ENCODE measurements at regions not wholly inside any gene's neighbourhood (a gene's known extent, or its start where the extent isn't known, plus 50 kb on each side); places are given as distances from the start of the nearest gene placed in this dataset.
"Not testable (repeated sequence)": the region's sequence is repeated elsewhere in the genome, so short reads cannot be mapped to it uniquely, and the experiment has no call there.

GRCh38 chr3:106530367-106530766 is 661.6 kb upstream of the CBLB start:
- Histone ChIP-seq H3K27me3 (no peaks in the 10 kb centered on the region), H3K4me1 (no peaks in the 10 kb centered on the region), H3K9me3 (peaks cover 0 to 7% (median 0%) of the 10 kb centered on the region in 4 donors), H3K36me3 (no peaks in the 10 kb centered on the region), H3K4me3 (no peak overlapping the region), H3K27ac (no peak overlapping the region)
- WGBS, 2 donors = 74 to 80% methylated on average over 1 of the region's 1 CpG
- no peak for TF ChIP-seq POLR2A (IDR thresholded peaks at IDR 0.05)
- TF ChIP-seq, protein P1, sequence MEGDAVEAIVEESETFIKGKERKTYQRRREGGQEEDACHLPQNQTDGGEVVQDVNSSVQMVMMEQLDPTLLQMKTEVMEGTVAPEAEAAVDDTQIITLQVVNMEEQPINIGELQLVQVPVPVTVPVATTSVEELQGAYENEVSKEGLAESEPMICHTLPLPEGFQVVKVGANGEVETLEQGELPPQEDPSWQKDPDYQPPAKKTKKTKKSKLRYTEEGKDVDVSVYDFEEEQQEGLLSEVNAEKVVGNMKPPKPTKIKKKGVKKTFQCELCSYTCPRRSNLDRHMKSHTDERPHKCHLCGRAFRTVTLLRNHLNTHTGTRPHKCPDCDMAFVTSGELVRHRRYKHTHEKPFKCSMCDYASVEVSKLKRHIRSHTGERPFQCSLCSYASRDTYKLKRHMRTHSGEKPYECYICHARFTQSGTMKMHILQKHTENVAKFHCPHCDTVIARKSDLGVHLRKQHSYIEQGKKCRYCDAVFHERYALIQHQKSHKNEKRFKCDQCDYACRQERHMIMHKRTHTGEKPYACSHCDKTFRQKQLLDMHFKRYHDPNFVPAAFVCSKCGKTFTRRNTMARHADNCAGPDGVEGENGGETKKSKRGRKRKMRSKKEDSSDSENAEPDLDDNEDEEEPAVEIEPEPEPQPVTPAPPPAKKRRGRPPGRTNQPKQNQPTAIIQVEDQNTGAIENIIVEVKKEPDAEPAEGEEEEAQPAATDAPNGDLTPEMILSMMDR (IDR thresholded peaks at IDR 0.05) = no peak
- no peak for TF ChIP-seq EP300 (IDR thresholded peaks at IDR 0.05)
- DNase-seq (ENCODE audit: low spot score in 2 of 2) = no peak

DNA sequence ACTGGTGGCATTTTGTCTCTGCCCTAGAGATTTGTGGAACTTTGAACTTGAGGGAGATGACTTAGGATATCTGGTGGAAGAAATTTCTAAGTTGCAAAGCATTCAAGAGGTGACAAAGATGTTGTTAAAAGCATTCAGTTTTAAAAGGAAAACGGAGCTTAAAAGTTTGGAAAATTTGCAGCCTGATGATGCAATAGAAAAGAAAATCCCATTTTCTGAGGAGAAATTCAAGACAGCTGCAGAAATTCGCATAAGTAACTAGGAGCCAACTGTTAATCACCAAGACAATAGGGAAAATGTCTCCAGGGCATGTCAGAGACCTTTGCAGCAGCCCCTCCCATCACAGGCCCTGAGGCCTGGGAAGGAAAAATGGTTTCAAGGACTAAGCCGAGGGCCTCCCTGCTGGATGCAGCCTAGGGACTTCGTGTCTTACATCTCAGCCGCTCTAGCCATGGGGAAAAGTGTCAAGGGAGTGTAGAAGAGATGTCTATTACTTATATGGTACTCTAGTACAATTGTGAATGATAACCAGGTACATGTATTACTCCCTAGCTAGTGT is 663.0 kb upstream of the CBLB start:
- 67 to 84% methylated on average over 5 of the region's 5 CpGs for WGBS, 2 donors
- not testable (repeated sequence) for H3K4me1 ChIP-seq; H3K27ac ChIP-seq; H3K9me3 ChIP-seq; DNase-seq (ENCODE audit: low spot score in 2 of 2); H3K36me3 ChIP-seq; H3K4me3 ChIP-seq; H3K27me3 ChIP-seq

GRCh38 chr3:106533093-106533787 is 664.4 kb upstream of the CBLB start:
- Histone ChIP-seq H3K27ac (no peak overlapping the region), H3K4me3 (no peak overlapping the region), H3K36me3 (no peaks in the 10 kb centered on the region), H3K9me3 (peaks cover 0 to 21% (median 0%) of the 10 kb centered on the region in 4 donors), H3K27me3 (no peaks in the 10 kb centered on the region), H3K4me1 (no peaks in the 10 kb centered on the region)
- WGBS, 2 donors = 71 to 75% methylated on average over 5 of the region's 5 CpGs
- TF ChIP-seq EP300 (IDR thresholded peaks at IDR 0.05) (no peak), POLR2A (IDR thresholded peaks at IDR 0.05) (no peak)
- TF ChIP-seq, protein P1 (IDR thresholded peaks at IDR 0.05) = no peak
- no peak for DNase-seq (ENCODE audit: low spot score in 2 of 2)

GRCh38 chr3:106533788-106534160 is 665.0 kb upstream of the CBLB start:
- Histone ChIP-seq H3K36me3 (no peaks in the 10 kb centered on the region), H3K27ac (no peak overlapping the region), H3K4me1 (no peaks in the 10 kb centered on the region), H3K9me3 (peaks cover 0 to 26% (median 0%) of the 10 kb centered on the region in 4 donors), H3K4me3 (no peak overlapping the region), H3K27me3 (no peaks in the 10 kb centered on the region)
- TF ChIP-seq EP300 (IDR thresholded peaks at IDR 0.05) (no peak), POLR2A (IDR thresholded peaks at IDR 0.05) (no peak)
- TF ChIP-seq, protein P1 (IDR thresholded peaks at IDR 0.05) = no peak
- no peak for DNase-seq (ENCODE audit: low spot score in 2 of 2)

DNA sequence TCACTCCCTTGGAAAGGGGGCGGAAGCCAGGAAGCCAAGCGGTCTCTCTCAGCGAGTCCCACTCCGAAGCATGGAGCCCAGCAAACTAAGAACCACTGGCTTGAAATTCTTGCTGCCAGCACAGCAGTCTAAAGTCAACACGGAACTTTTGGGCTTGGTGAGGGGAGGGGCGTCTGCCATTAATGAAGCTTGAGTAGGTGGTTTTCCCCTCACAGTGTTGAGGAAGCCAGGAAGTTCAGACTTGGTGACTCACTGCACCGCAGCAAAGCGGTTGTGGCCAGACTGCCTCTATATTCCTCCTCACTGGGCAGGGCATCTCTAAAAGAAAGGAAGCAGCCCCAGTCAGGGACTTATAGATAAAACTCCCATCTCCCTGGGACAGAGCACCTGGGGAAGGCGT is 665.4 kb upstream of the CBLB start:
- Histone ChIP-seq H3K36me3 (no peaks in the 10 kb centered on the region), H3K27me3 (no peaks in the 10 kb centered on the region), H3K4me1 (no peaks in the 10 kb centered on the region), H3K9me3 (peaks cover 0 to 28% (median 0%) of the 10 kb centered on the region in 4 donors), H3K27ac (no peak overlapping the region), H3K4me3 (no peak overlapping the region)
- no peak for DNase-seq (ENCODE audit: low spot score in 2 of 2)
- WGBS, 2 donors = 82 to 89% methylated on average over 7 to 9 of the region's 9 CpGs
- TF ChIP-seq, protein P1 (IDR thresholded peaks at IDR 0.05) = no peak
- TF ChIP-seq EP300 (IDR thresholded peaks at IDR 0.05) (no peak), POLR2A (IDR thresholded peaks at IDR 0.05) (no peak)
